Breast epithelium (tissue), 3 donors: ENCODE measurements at regions not wholly inside any gene's neighbourhood (a gene's known extent, or its start where the extent isn't known, plus 50 kb on each side); places are given as distances from the start of the nearest gene placed in this dataset.

Experiments used
- CTCF ChIP-seq, 3 donors: fragments of 450-650 bp; IDR thresholded peaks; one replicate each; pipeline ENCODE4 v1.5.1; 2016 to 2017; ENCODE audit warnings: antibody characterized with exemption in 3 of 3, mild to moderate bottlenecking in 3 of 3, moderate library complexity in 3 of 3
- POLR2A ChIP-seq: fragments of 450-650 bp; IDR thresholded peaks from one replicate; pipeline ENCODE4 v1.6.1; 2016; ENCODE audit warnings: antibody characterized with exemption, mild to moderate bottlenecking, moderate library complexity
- POLR2AphosphoS5 ChIP-seq, 3 donors: sonication (generic); formaldehyde crosslinking; IDR thresholded peaks; one replicate each; pipeline ENCODE4 v1.6.1; 2017; ENCODE audit warnings: antibody characterized with exemption in 3 of 3

DNA sequence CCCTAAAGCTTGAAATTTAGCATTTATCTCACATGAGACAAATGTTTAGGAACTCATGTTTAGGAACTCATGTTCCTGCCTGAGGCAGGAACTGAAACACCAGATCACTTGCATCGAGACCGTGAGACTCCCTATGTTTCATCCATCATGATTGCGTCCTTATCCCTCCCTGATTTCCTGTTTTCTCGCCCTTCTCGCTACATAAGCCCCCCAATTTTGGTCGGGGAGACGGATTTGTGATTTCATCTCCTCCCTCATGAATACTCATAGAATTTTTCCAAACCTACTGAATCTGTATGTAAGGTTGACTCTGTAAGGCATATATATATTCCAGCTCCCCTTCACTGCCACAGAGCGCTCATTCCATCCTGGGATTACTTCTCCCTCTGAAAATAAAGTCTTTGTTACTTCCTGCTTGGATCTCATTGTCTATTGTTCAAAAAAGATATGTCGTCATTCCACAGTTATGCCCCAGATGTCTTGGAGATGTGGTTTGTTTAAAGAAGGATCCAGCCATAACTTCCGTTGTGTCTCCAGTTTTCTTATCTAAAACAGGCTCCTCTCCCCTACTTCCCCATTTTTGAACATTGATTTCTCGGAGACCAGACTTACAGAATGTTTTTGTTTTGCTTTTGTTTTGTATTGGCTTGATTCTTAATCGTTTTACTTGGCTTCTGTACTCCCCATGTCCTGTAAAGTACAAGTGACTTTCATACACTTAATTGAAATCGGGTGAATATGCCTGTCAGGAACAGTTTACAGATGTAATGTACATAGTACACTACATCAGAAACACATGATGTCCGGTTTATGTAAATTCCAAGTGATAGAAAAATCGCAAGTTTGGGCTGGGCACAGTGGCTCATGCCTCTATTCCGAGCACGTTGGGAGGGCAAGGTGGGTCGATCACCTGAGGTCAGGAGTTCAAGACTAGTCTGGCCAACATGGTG, 118.7 kb downstream of the HFE start:
- TF ChIP-seq CTCF (IDR thresholded peaks at IDR 0.05) (no peak), POLR2A (peak; percentile 62), POLR2AphosphoS5 (IDR thresholded peaks at IDR 0.05) (peak in 2 of 3 donors; percentile 37 to 75)
